ENCODE measurements at regions not wholly inside any gene's neighbourhood (a gene's known extent, or its start where the extent isn't known, plus 50 kb on each side); places are given as distances from the start of the nearest gene placed in this dataset.

DNA sequence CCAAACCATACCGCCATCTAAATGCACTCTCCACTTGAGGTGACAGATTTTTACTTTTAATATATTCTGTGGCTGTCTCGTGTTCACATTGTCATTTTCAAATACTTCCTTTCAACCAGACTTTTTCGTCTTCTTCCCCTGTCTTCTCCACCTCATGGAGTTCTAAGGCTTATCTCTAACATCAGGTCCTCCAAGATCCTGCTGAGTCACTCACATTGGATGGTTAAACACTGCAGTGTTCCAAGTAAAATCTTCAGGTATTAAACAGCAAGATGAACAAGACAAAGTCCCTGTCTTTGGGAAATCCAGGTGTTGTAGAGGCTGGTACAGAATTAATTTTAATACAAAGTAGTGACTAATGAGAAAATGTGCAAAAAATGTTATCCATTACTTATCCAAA is 330.2 kb upstream of the KIF2B start:
- Histone ChIP-seq H3K27me3 (ENCODE audit: control insufficient read depth, insufficient read depth, low read length) (no peaks in the 10 kb centered on the region), H3K27ac (ENCODE audit: insufficient read depth, low read length, poor library complexity, severe bottlenecking) (no peak overlapping the region), H3K4me1 (ENCODE audit: control insufficient read depth, insufficient read depth, low read length, poor library complexity, severe bottlenecking) (no peaks in the 10 kb centered on the region), H3K9me3 (ENCODE audit: control insufficient read depth in 2 of 2, low read length in 2 of 2) (no peaks in the 10 kb centered on the region), H3K36me3 (ENCODE audit: control insufficient read depth, insufficient read depth, low read length) (no peaks in the 10 kb centered on the region), H3K4me3 (ENCODE audit: low read depth, low read length) (no peak overlapping the region)
- no peaks in the 10 kb centered on the region for H3K36me3 Mint-ChIP-seq
- no peaks in the 10 kb centered on the region for H3K4me1 Mint-ChIP-seq
- DNase-seq (no peak), ATAC-seq (ENCODE audit: low read depth in 2 of 2) (no peak)
- H3K4me3 Mint-ChIP-seq: no peak overlapping the region
- H3K9me3 Mint-ChIP-seq: peaks cover 2 to 12% (median 4%) of the 10 kb centered on the region in 7 donors
- no peak overlapping the region for H3K27ac Mint-ChIP-seq
- H3K27me3 Mint-ChIP-seq: no peaks in the 10 kb centered on the region

DNA sequence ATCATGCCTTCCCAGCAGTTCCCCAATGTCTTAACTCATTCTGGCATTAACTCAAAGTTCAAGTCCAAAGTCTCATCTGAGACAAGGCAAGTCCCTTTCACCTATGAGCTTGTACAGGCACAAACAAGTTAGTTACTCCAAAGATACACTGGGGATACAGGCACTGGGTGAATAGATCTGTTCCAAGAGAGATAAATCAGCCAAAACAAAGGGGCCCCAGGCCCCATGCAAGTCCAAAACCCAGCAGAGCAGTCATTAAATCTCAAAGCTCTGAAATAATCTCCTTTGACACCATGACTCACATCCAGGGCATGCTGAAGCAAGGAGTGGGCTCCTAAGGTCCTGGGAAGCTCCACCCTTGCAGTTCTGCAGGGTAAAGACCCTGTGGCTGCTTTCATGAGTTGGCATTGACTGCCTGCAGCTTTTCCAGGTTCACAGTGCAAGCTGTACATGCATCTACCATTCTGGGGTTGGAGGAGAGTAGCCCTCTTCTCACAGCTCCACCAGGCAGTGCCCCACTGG is 332.2 kb upstream of the KIF2B start:
- Mint-ChIP-seq H3K4me3 (no peak overlapping the region), H3K4me1 (no peaks in the 10 kb centered on the region), H3K27ac (no peak overlapping the region), H3K36me3 (no peaks in the 10 kb centered on the region), H3K9me3 (peaks cover 2 to 15% (median 6%) of the 10 kb centered on the region in 7 donors), H3K27me3 (no peaks in the 10 kb centered on the region)
- Histone ChIP-seq H3K27ac (ENCODE audit: insufficient read depth, low read length, poor library complexity, severe bottlenecking) (no peak overlapping the region), H3K4me1 (ENCODE audit: control insufficient read depth, insufficient read depth, low read length, poor library complexity, severe bottlenecking) (no peaks in the 10 kb centered on the region), H3K9me3 (ENCODE audit: control insufficient read depth in 2 of 2, low read length in 2 of 2) (no peaks in the 10 kb centered on the region), H3K4me3 (ENCODE audit: low read depth, low read length) (no peak overlapping the region), H3K36me3 (ENCODE audit: control insufficient read depth, insufficient read depth, low read length) (no peaks in the 10 kb centered on the region), H3K27me3 (ENCODE audit: control insufficient read depth, insufficient read depth, low read length) (no peaks in the 10 kb centered on the region)
- DNase-seq: no peak
- no peak for ATAC-seq (ENCODE audit: low read depth in 2 of 2)

DNA sequence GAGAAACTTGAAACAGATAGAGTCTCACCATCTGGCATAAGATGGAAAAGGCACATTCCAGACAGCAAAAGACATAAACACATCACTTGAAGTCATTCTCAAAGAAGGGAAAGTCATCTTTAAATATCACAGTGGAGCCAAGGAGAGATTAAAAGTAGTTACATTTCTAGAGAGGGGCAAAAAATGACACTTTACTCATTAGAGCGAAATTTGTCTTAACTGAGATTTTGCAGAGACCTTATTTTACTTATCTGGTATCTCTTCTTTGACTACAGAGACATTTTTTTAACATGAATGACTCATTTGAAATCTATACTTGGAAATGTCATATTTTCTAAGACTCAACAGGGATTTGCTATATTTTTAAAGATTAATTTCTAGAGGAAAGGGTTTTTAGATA is 339.0 kb upstream of the KIF2B start:
- Mint-ChIP-seq H3K27ac (no peak overlapping the region), H3K36me3 (no peaks in the 10 kb centered on the region), H3K4me3 (no peak overlapping the region), H3K4me1 (no peaks in the 10 kb centered on the region), H3K9me3 (peaks cover 9 to 31% (median 14%) of the 10 kb centered on the region in 7 donors), H3K27me3 (no peaks in the 10 kb centered on the region)
- ATAC-seq (ENCODE audit: low read depth in 2 of 2) (no peak), DNase-seq (no peak)
- no peaks in the 10 kb centered on the region for H3K9me3 ChIP-seq (ENCODE audit: control insufficient read depth in 2 of 2, low read length in 2 of 2)
- H3K4me3 ChIP-seq (ENCODE audit: low read depth, low read length): no peak overlapping the region
- no peak overlapping the region for H3K27ac ChIP-seq (ENCODE audit: insufficient read depth, low read length, poor library complexity, severe bottlenecking)
- no peaks in the 10 kb centered on the region for H3K27me3 ChIP-seq (ENCODE audit: control insufficient read depth, insufficient read depth, low read length)
- no peaks in the 10 kb centered on the region for H3K36me3 ChIP-seq (ENCODE audit: control insufficient read depth, insufficient read depth, low read length)
- H3K4me1 ChIP-seq (ENCODE audit: control insufficient read depth, insufficient read depth, low read length, poor library complexity, severe bottlenecking): no peaks in the 10 kb centered on the region

DNA sequence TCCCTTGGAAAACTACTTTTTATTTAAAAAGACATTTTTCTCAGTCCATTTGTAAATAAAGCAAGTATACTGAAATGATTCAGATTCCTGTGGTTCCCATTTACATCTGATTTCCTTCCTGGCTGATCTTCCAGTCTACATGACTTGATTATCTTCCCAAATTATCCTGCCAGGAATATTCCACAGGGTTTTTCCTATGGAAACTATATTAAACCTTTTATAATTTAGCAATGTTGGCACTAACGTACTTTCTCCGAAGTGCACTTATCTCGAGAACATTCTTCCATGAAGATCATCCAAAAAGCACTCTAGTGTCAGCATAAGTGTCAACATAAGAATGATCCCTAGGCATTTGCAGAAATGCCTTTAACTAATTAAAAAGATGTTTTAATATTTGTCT is 347.7 kb upstream of the KIF2B start:
- no peak for DNase-seq
- H3K9me3 Mint-ChIP-seq: peaks cover 4 to 18% (median 7%) of the 10 kb centered on the region in 7 donors

DNA sequence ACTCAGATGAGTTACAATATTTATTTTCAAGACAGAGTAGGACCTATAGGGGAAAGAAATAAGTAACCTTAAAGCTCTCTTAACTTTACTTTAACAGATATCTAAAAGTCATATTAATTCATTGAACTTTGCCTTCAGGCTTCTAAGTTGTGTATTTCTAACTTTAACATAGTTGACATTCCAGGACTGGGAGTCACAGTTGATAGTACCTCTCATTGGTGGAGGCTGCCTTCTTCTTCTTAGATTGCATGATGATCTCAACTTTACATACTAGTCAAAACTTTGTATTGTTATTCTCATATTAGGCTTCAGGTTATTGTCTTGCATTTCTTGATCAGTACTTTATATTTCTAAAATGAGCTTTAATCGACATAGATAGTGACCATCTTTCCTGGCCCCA is 350.1 kb upstream of the KIF2B start:
- Mint-ChIP-seq H3K27me3 (no peaks in the 10 kb centered on the region), H3K36me3 (no peaks in the 10 kb centered on the region), H3K4me1 (no peaks in the 10 kb centered on the region), H3K9me3 (peaks cover 0 to 18% (median 5%) of the 10 kb centered on the region in 7 donors), H3K27ac (no peak overlapping the region), H3K4me3 (no peak overlapping the region)
- Histone ChIP-seq H3K27ac (ENCODE audit: insufficient read depth, low read length, poor library complexity, severe bottlenecking) (no peak overlapping the region), H3K4me3 (ENCODE audit: low read depth, low read length) (no peak overlapping the region), H3K36me3 (ENCODE audit: control insufficient read depth, insufficient read depth, low read length) (no peaks in the 10 kb centered on the region), H3K27me3 (ENCODE audit: control insufficient read depth, insufficient read depth, low read length) (no peaks in the 10 kb centered on the region), H3K4me1 (ENCODE audit: control insufficient read depth, insufficient read depth, low read length, poor library complexity, severe bottlenecking) (no peaks in the 10 kb centered on the region), H3K9me3 (ENCODE audit: control insufficient read depth in 2 of 2, low read length in 2 of 2) (no peaks in the 10 kb centered on the region)
- ATAC-seq (ENCODE audit: low read depth in 2 of 2) (no peak), DNase-seq (no peak)

More for the DNA sequence above, 347.7 kb upstream of the KIF2B start:
- no peak overlapping the region for H3K4me3 Mint-ChIP-seq
- no peaks in the 10 kb centered on the region for H3K9me3 ChIP-seq (ENCODE audit: control insufficient read depth in 2 of 2, low read length in 2 of 2)
- no peaks in the 10 kb centered on the region for H3K4me1 ChIP-seq (ENCODE audit: control insufficient read depth, insufficient read depth, low read length, poor library complexity, severe bottlenecking)
- H3K36me3 ChIP-seq (ENCODE audit: control insufficient read depth, insufficient read depth, low read length): no peaks in the 10 kb centered on the region
- no peaks in the 10 kb centered on the region for H3K27me3 ChIP-seq (ENCODE audit: control insufficient read depth, insufficient read depth, low read length)
- H3K27ac Mint-ChIP-seq: no peak overlapping the region
- no peaks in the 10 kb centered on the region for H3K4me1 Mint-ChIP-seq
- no peak for ATAC-seq (ENCODE audit: low read depth in 2 of 2)
- H3K27me3 Mint-ChIP-seq: no peaks in the 10 kb centered on the region
- no peak overlapping the region for H3K4me3 ChIP-seq (ENCODE audit: low read depth, low read length)
- H3K27ac ChIP-seq (ENCODE audit: insufficient read depth, low read length, poor library complexity, severe bottlenecking): no peak overlapping the region
- no peaks in the 10 kb centered on the region for H3K36me3 Mint-ChIP-seq

DNA sequence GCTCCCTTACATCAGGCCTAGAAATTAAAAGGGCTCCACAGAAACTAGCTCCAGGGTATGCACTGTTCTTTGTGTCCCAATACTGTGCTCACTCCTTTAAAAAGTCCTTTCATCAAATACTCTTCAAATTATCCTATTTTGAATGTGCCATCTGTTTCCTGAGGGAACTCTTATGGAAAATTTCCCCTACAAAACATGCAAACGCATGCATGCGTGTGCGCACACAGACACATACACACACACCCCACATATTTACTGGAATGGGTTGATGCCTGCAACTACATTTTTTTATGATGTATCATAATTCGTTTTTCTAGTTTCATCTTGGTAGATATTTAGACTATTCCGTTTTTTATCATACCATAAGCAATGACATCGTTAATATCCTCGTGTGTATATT is 351.2 kb upstream of the KIF2B start:
- H3K4me1 Mint-ChIP-seq: no peaks in the 10 kb centered on the region
- ATAC-seq (ENCODE audit: low read depth in 2 of 2): no peak
- H3K27me3 ChIP-seq (ENCODE audit: control insufficient read depth, insufficient read depth, low read length): no peaks in the 10 kb centered on the region

DNA sequence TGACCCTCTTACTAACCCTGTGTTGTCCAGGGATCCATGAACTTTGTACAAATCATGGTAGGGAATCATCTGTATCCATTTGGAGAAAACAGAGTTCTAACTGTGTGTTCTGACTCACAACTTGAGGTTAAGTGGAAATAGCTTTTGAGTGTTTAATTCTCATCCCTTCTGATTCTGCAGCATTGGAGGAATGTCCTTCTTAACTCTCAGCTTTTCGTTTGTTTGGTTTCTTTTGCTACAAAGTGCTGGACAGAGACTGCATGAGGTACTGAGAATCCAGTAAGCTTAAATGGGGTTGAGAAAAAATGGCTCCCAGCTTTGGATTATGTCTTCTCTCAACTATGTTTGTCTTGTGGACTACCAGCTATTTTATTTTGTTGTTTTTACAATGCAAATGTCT is 352.1 kb upstream of the KIF2B start:
- no peak for ATAC-seq (ENCODE audit: low read depth in 2 of 2)
- Mint-ChIP-seq H3K27ac (no peak overlapping the region), H3K36me3 (no peaks in the 10 kb centered on the region)

More for the DNA sequence above, 351.2 kb upstream of the KIF2B start:
- H3K27ac ChIP-seq (ENCODE audit: insufficient read depth, low read length, poor library complexity, severe bottlenecking): no peak overlapping the region
- no peaks in the 10 kb centered on the region for H3K36me3 ChIP-seq (ENCODE audit: control insufficient read depth, insufficient read depth, low read length)
- DNase-seq: no peak
- no peaks in the 10 kb centered on the region for H3K27me3 Mint-ChIP-seq
- H3K4me1 ChIP-seq (ENCODE audit: control insufficient read depth, insufficient read depth, low read length, poor library complexity, severe bottlenecking): no peaks in the 10 kb centered on the region
- H3K4me3 ChIP-seq (ENCODE audit: low read depth, low read length): no peak overlapping the region
- H3K4me3 Mint-ChIP-seq: no peak overlapping the region
- peaks cover 0 to 13% (median 3%) of the 10 kb centered on the region in 7 donors for H3K9me3 Mint-ChIP-seq
- H3K9me3 ChIP-seq (ENCODE audit: control insufficient read depth in 2 of 2, low read length in 2 of 2): no peaks in the 10 kb centered on the region
- no peaks in the 10 kb centered on the region for H3K36me3 Mint-ChIP-seq
- no peak overlapping the region for H3K27ac Mint-ChIP-seq

DNA sequence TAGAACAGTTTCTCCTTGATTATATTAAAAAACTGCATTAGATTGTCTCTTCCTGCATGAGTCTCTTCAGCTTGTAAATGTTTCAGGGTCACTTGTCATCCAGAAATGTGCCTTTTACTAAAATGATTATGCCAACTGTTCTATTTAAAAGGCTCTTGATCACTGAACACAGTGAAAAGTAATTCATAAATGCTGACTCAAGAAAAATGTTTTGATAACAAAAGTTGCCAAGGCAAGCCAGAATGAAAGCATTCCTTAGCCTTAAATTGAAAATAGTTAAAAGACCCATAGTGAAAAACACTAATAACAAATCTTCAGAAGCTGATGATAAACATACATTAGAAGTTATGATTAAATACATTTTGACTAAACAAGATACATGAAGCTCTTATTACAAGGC is 356.0 kb upstream of the KIF2B start:
- no peak for DNase-seq
- Histone ChIP-seq H3K9me3 (ENCODE audit: control insufficient read depth in 2 of 2, low read length in 2 of 2) (no peaks in the 10 kb centered on the region), H3K36me3 (ENCODE audit: control insufficient read depth, insufficient read depth, low read length) (no peaks in the 10 kb centered on the region), H3K4me1 (ENCODE audit: control insufficient read depth, insufficient read depth, low read length, poor library complexity, severe bottlenecking) (no peaks in the 10 kb centered on the region), H3K27me3 (ENCODE audit: control insufficient read depth, insufficient read depth, low read length) (no peaks in the 10 kb centered on the region), H3K27ac (ENCODE audit: insufficient read depth, low read length, poor library complexity, severe bottlenecking) (no peak overlapping the region), H3K4me3 (ENCODE audit: low read depth, low read length) (no peak overlapping the region)
- Mint-ChIP-seq H3K27me3 (no peaks in the 10 kb centered on the region), H3K4me1 (no peaks in the 10 kb centered on the region), H3K27ac (no peak overlapping the region), H3K4me3 (no peak overlapping the region), H3K9me3 (peaks cover 0 to 7% (median 2%) of the 10 kb centered on the region in 7 donors), H3K36me3 (no peaks in the 10 kb centered on the region)
- no peak for ATAC-seq (ENCODE audit: low read depth in 2 of 2)

More for the DNA sequence above, 352.1 kb upstream of the KIF2B start:
- no peak overlapping the region for H3K27ac ChIP-seq (ENCODE audit: insufficient read depth, low read length, poor library complexity, severe bottlenecking)
- no peak overlapping the region for H3K4me3 ChIP-seq (ENCODE audit: low read depth, low read length)
- no peaks in the 10 kb centered on the region for H3K4me1 ChIP-seq (ENCODE audit: control insufficient read depth, insufficient read depth, low read length, poor library complexity, severe bottlenecking)
- H3K9me3 ChIP-seq (ENCODE audit: control insufficient read depth in 2 of 2, low read length in 2 of 2): no peaks in the 10 kb centered on the region
- H3K9me3 Mint-ChIP-seq: peaks cover 0 to 11% (median 3%) of the 10 kb centered on the region in 7 donors
- no peaks in the 10 kb centered on the region for H3K36me3 ChIP-seq (ENCODE audit: control insufficient read depth, insufficient read depth, low read length)
- H3K27me3 Mint-ChIP-seq: no peaks in the 10 kb centered on the region
- no peaks in the 10 kb centered on the region for H3K4me1 Mint-ChIP-seq
- DNase-seq: no peak
- H3K27me3 ChIP-seq (ENCODE audit: control insufficient read depth, insufficient read depth, low read length): no peaks in the 10 kb centered on the region
- no peak overlapping the region for H3K4me3 Mint-ChIP-seq

All from CD4-positive, CD25-positive, alpha-beta regulatory T cell (primary cell).